GM18498 (cell line): ENCODE measurements at regions not wholly inside any gene's neighbourhood (a gene's known extent, or its start where the extent isn't known, plus 50 kb on each side); places are given as distances from the start of the nearest gene placed in this dataset.

Experiments used
- ATAC-seq: cut with Tn5 transposase; IDR thresholded peaks from one replicate; pipeline ENCODE4 v1.9.1; 2021; ENCODE audit warnings: mild to moderate bottlenecking, moderate library complexity; ENCODE audit not compliant: unreplicated experiment

DNA sequence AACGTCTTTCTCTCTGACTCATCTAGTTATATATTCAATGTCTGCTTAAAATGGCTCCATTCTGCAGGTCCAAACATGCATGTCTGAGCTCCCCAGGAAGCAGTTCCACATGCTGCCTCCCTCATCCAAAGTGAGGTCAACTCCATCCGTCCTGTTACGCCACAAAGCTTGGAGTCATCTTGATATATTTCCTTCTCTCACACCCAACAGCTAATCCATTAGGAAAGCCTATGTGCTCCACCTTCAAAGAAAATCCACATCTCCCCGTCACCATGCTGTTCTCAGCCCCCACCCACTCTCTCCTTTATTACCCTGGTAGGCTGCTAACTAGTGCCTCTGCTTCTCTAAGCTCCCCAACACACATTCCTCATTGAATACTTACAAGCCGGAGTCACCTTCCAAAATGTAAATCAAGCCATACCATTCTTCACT is 130.2 kb upstream of the SYNDIG1 start:
- ATAC-seq: no peak

DNA sequence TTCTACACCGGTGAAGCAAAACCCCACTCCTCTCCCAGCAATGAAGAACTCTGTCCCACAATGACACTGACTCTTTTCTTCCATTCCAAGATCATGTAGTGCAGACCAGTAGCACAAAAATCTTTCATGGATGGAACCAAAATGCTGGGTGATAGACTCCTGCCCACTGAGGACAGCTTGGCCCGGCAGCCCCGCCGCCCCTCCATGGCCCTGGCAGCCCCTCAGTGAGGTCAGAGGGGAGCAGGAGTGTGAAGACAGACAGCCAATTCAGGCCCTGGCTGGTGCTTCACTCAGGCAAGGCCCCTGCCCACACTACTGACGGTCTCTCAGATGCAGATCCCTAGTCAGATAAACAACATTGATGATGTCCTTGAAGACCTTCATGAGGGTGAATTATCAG is 131.9 kb upstream of the SYNDIG1 start:
- ATAC-seq: no peak

DNA sequence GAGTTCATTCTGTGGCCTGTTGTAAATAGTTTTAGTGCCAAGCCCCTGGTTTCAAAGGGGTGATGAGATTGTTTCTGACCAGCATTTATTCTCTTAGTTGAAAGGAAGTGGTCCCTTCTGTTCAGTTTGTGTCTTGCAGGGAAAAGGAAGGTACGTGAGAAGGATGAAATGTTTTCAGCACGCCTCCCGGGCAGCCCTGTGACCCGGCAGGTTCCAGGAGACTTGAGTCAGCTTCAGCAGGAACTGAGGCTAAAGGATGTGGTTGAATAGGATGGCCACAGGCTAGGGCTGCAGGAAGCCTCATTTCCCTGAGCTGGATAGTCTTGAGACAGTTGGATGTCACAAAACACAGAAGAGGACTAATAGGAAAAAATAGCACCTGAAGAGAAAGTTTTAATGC is 132.4 kb upstream of the SYNDIG1 start:
- no peak for ATAC-seq

DNA sequence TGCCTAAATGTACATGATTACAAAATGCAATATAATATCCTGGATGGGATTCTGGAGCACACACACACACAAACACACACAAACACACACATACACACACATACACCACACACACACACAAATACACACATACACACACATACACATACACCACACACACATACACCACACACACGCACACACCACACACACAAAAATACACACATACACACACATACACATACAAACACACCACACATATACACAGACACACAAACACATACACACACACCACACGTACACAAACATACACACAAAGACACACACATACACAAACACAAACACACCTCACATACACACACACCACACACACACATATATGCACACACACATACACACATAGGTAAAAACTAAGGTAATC is 134.6 kb upstream of the SYNDIG1 start:
- no peak for ATAC-seq

DNA sequence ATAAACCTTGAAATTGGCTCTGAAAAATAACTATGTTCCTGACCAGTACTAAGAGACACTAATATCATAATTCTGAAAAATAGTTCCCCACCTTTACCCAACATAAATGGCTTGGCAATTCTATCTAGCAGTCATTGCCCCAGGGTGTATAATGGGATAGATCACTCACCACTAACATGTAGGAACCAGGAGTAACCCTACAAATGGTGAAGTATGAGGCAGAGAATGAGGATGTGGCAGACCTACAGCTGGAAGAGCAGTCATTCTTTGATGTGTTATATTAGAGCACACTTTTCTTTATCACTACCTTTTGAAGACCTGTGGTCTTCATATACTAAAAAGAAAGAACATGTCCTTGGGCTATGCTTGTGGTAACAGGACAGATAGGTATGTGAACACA is 136.5 kb upstream of the SYNDIG1 start:
- ATAC-seq: no peak

DNA sequence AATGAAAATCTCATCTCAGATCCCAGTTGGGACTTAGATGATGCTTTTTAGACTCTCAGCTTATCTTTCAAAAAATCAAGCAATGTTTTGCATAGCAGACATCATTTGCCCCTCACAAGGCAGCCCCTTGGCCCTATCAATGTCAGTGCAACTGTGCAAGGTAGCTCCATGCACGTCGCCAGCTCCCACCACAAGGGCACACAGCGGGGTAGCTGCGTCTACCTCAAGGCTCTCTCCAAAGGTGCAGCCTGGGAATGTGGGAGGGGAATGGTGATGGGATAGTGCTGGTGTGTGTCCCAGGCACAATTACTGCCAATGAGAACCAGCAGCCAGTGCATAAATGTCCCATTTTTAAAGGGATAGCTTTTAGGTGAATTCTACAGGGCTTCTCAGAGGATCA is 137.5 kb upstream of the SYNDIG1 start:
- no peak for ATAC-seq

DNA sequence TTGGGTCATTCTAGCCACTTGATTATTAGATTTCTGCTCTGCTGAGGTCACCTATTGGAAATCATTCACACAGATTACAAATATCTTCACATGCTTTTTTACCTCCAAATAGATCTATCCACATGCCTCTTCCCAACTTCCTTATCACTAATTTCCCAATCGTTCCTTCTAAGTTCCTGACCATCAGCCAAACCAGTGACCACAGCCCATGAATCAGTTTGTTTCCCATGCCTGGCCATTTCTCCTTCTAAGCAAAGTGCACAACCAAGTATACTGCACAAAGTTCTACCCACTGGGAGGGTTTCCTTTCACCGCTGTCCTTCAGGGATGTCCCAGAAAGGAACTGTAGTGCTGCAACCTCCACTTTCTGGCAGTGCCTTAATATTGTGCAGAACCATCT is 140.5 kb upstream of the SYNDIG1 start:
- no peak for ATAC-seq

DNA sequence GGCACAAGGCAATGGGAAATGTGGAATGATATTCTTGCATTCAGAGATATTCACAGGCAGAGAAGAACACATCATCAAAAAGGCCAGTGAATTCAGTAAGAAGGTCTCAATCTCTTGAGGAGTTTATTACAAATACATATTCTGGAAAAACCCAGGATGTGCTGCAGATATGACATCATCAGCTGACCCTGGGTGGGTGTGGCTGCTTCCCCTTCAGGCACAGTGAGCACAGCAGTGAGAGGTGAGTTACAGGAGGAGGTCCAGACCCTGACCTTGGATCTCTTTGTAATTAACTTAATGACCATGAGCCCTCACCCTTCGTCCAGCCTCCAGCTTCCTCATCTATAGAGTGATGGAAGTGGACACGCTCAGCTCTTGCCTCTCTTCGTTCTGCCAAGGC is 147.5 kb upstream of the SYNDIG1 start:
- ATAC-seq: no peak

DNA sequence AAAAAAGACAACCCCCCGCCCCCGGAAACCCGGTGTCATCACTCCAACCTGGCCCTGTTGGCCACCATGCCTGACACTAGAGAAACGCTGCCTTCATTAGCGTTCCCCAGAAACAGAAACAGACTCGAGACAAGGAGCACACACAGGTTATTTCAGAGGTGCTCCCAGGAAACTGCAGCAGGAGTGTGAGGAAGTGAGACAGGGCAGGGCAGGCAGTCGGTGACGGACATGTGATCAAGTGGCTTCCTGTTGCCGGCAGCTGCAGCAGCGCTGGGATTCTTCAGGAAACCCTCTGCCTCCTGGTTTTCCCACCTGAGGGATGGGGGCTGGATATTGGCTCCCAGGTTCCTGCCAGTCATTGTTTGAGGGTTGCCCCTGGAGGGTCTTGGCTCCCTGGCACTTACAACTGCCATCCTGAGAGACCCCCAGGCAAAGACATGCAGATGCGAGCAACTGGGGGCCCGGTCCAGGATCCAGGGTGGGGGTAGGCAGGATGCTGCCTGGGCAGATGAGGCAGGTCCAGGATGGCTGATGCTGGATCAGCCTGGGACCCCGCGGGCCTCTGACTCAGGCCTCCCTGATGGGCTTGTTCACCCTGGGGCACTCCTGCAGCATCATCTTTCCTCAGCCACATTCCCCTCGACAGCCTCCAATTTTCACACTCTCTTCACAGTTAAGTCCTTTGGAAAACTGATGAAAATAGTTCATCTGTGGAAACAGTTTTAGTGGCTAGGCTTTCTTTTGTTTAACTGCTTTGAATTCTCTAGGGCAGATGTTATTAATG is 150.7 kb upstream of the SYNDIG1 start:
- ATAC-seq: no peak

DNA sequence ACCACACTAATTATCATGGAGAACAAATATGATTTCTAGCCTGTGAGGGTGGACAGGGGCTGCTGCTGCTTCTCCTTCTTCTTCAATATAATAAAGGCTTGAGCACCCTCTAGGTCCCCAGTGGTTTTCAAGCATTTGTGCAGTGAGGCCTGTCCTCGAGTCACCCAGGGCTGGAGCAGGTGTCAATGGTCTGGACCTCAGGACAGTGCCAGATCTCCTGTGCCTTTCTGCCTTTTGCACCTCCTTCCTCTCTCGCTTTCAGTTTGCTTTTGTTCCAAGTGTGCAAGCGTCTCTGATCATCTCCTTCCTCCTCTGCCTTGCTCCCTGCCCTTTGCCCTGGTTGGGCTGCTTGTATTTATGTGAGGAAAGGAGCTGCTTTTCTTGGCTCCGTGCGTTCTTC is 152.2 kb upstream of the SYNDIG1 start:
- ATAC-seq: no peak

DNA sequence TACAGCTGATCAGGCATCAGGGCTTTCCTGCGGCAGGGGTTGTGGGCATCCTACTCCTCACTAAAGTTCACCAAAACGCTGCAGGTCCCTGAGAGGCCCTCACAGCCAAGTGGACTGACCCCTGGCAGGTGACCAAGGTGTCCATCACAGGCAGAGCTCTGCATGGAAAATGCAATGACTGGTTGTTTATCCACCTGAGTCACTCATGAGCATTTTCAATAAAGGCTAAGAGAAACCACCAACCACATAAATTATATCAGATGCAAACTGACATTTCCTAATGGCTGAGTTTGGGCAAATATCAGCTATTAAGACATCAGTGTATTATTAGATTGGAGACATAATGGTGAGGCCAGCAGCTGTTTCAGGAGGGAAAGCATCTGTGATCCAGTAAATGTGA is 152.7 kb upstream of the SYNDIG1 start:
- no peak for ATAC-seq

DNA sequence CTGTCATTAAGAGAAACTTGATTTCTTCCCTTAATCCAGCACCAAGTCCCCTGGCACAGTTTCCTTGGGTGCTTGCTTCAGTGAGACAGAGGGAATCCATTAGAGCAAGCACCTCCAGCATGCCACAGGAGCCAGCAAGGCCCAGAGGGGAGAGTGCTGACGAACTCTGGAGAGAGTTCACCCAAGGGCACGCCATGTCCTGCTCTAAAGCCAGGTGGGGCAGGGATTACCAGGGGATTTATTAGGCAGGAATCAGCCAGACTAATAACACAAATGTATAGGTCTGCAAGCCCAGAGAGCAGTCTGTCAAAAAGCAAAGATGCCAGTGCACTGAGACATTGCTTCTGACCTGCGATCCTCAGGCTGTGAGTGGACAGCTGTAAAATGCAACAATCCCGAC is 155.4 kb upstream of the SYNDIG1 start:
- ATAC-seq: no peak

DNA sequence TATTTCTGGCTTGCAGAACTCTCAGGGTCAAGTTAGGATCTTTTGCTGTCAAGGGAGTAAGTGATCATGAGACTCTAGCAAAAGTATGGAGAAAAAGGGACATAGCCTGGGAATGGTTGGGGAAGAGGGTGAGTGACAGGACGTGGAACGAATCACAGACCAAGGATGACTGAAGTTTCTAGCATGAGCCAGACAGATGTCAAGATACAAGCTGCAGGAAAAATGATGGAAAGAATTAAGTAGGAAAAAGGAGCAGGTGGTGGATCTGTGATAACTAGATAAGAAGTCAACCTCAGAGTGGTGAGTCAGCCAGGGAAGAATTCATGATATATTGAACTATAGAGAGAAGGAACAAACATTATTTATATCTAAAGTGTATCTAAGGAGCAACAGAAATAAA is 159.8 kb upstream of the SYNDIG1 start:
- no peak for ATAC-seq

DNA sequence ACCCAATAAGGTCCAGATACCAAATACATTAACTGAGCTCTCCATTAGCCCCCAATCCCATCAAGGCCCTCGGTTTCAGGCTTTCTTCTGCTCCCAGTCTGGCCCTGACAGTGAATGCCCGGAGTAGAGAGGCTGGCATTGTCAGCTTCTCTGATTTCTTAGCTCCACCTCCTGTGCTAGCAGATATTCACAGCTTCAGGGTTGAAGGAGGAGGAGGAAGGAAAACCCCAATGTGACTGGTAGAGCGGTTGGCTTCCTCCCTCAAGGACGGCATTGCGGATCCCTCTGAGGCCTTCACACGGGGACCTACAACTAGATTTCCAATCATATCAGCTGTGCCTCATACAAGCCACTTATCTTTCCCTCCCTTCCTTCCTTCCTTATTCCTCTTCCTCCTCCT is 164.1 kb upstream of the SYNDIG1 start:
- ATAC-seq: no peak

DNA sequence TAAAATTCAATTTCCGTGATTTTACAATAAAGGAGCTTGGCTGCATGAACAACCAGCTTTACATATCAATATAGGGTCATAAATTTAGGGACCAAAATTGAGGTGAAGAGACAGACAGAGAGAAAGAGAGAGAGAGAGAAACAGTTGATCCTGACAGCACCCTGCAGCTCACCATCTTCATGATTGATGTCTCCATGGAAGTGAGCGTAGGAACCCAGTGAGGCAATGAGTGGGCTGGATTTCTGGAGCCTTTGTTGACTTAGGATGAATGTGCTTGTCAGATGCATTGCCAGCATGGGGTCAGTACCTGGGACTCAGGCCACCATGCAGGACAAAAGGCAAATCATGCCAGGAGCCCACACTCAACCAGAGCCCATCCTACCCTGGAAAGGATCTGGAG is 165.1 kb upstream of the SYNDIG1 start:
- no peak for ATAC-seq

DNA sequence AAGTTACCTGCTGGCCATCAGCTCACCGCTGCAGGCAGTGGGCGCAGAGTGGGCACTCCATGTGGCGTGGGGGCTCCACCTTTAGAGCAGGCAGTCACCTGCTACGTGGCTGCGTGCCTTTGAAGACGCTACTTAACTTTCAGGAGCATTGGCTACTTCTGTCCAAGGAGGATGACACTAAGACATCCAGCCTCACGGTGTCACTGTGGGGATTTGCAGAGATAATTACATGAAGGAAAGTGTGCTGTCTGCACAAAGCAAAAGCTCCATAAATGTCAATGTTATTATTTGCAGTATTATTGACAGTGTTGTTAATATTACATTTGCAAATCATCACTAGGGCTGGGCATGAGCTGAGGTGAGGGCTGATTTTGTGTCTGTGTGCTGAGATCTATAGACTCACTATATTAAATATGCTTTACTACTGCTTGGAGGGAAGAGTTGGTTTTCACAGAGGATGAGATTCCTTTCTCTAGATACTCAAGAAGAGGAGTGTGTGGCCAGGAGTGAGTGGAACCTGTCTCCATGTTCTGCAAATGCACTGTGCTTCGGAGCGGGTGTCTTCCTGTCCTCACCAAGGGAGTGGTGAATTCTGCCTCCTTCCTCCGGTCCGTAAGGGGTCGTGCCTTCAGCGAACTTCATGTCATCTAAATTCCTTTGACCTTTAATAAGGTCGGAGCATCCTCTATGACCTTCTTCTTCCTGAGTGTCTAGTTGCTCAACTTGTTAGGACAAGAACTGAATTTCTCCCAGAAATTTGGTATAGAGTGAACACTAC is 165.8 kb upstream of the SYNDIG1 start:
- ATAC-seq: no peak

DNA sequence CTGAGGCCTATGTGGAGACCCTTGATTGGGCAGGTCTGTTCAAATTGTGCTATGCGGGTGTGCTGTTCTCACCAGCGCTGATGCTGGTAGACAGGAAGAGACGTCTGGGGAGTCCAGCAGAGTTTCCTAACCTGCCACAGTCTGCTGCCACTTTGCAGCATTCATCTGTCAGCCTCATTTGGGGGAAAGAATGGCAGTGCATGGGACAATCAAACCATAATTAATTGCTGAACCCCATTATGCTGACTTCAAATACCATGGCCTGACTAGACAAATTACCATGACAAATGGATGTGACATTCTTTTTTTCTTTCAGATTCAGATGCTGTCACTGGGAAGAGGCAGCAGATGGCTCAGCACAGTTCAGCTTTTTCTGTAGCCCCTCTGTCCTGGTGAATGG is 171.4 kb upstream of the SYNDIG1 start:
- no peak for ATAC-seq

DNA sequence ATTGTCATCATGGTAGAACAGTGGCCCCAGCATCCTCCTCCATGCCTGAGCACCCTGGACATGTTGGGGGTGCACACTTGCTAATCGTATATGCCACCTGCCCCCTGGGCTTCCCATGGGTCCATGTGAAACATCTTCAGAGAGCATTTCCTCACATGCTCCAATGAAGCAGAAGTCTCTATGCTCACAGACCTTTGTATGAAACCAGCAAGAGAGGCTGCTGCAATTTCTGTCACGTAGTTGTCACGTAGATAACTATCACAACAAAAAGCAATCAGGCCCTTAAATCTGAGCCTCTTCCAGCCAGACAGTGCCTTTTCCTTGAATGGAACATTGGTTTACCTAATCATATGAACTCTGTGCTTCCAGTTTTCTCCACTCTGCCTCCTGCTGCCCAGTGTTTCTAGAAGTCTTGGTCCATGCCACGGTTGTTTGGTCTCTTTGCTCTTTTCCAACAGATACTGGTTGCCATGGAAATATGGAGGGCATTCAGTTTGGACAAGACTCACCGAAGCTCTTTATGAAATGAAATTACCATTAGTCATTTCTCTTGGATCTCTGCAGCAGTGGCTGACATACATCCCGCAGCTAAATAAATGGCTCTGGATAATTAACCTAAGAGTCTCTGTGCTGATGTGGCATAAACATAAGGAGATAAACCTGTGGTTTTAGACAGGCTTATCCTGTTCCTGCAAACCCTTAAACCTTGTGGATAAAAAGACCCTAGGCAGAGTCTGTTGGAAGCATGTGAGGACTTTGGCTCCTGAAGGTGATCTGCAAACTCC is 172.8 kb upstream of the SYNDIG1 start:
- ATAC-seq: no peak

DNA sequence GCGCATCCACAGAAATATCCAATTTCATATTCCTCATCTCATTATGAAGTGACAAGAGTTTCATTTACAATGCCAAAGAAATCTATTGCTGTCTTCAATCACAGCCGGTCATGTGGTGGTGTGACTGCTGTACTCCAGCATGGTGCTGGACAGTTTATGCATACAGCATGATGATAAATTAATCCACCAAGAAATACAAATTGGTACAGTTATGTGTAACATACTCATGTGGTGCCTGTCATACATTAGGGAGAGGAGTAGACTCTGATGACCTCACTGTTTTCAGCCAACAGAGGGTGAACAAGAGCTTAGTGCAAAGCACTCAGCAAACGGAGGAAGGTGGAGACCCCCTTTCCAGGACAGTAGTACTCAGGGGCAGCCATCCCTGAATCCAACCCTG is 178.4 kb upstream of the SYNDIG1 start:
- no peak for ATAC-seq

DNA sequence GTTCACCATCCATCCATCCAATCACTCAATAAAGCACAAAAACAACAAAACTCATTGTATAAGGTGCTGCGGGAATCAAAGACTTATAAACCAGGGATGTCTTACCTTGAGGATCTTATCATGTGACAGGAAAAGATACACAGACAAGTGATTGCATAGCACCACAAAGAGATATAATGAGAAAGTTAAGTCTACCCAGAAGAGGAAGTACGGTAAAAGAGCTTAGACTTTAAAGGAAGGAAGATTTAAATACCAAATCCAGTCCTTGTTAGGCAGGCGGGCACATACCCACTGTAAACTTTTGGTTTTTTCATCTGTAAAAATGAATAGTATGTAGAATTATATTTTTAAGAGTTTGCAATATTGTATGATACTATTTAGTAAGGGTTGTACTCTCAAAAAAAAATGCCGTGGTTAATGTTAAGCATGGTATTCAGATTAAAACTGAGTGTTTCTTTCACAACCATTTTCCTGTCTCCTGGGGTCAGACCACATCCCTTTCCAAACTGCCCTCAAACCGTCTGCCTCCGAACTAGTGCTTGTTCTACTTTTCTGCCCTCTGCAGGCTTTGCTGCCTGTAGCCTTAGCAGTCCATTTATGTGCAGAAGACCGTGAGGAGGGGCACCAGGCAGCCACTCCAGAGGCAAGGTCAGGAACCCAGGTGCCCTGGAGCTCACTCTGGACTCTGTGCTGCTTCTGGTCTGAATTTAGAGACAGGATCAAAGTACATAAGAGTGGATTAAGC is 179.5 kb upstream of the SYNDIG1 start:
- peak; percentile 58 for ATAC-seq

DNA sequence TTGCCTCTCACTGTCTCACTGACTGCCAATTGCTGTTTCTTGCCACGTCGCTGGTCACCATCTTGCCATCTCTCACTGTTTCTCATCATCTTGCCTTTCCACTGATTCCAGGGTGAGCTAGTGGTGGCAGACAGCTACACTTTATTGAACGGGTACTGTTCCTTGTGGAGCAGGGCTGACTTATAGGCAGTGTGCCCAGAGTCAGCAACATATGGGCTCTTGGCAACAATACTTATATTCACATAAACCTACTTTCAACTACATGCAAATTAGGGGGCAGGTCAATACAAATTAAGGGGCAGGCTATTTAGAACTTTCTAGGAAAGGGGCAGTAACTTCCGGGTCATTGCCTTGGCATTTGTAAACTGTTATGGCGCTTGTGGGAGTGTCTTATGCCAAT is 186.2 kb upstream of the SYNDIG1 start:
- ATAC-seq: no peak
